ENCODE measurements at regions not wholly inside any gene's neighbourhood (a gene's known extent, or its start where the extent isn't known, plus 50 kb on each side); places are given as distances from the start of the nearest gene placed in this dataset.

DNA sequence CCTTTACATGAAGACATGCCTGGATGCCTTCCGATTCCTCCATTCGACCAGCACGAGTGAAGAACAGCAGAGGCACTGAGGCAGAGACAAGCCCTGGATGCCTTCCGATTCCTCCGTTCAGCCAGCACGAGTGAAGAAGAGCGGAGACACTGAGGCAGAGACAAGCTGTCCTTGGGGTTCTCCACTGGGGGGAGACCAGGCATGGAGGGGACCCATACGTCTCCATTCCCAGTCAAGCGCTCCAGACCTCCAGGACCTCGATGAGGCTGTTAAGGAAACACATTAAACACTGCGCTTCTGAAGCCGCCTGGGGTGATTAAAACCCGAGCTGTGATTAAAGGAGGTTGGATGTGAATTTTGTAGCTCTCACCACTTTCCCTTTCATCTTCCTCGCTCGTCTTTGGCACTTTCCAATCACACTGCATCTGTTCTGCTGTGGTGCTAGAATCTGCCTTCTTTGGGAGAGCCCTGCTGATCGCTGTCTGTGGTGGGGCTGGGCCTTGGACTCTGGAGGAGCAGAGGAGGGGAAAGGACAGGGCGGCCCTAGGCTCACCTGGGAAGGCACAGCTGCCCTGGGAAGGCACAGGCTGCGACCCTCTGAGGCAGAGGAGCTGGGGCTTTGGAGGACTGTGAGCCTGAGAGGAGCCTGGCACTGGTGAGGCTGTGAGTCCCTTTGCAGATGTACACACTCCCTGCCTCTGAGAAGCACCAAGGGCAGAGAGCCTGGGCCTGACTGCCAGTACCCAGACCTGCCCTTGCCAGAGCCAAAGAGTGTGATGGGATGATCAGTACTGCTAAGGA lies 463.1 kb upstream of the HS6ST1 start:
- TF ChIP-seq, protein P1, sequence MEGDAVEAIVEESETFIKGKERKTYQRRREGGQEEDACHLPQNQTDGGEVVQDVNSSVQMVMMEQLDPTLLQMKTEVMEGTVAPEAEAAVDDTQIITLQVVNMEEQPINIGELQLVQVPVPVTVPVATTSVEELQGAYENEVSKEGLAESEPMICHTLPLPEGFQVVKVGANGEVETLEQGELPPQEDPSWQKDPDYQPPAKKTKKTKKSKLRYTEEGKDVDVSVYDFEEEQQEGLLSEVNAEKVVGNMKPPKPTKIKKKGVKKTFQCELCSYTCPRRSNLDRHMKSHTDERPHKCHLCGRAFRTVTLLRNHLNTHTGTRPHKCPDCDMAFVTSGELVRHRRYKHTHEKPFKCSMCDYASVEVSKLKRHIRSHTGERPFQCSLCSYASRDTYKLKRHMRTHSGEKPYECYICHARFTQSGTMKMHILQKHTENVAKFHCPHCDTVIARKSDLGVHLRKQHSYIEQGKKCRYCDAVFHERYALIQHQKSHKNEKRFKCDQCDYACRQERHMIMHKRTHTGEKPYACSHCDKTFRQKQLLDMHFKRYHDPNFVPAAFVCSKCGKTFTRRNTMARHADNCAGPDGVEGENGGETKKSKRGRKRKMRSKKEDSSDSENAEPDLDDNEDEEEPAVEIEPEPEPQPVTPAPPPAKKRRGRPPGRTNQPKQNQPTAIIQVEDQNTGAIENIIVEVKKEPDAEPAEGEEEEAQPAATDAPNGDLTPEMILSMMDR (optimal IDR thresholded peaks at IDR 0.05 in 1 of 3, IDR thresholded peaks at IDR 0.05 in 1 of 3, conservative IDR thresholded peaks at IDR 0.05 in 1 of 3; ENCODE audit: extremely low read depth in 1 of 3, insufficient read depth in 2 of 3, low read length in 3 of 3), result no peak
- no peak for TF ChIP-seq EZH2 (IDR thresholded peaks at IDR 0.05; ENCODE audit: low read length)
